SK-N-SH (cell line): ENCODE measurements at regions not wholly inside any gene's neighbourhood (a gene's known extent, or its start where the extent isn't known, plus 50 kb on each side); places are given as distances from the start of the nearest gene placed in this dataset.

Experiments used
- CTCF ChIA-PET: fragments of 300-600, 350-600 bp; formaldehyde crosslinking; extraction: SDS; loops from one replicate; lab custom pipeline; 2021; lab: Yijun Ruan, JAX
- POLR2A ChIA-PET: fragments of 350-600 bp; sonication (Branson Sonifier 250); formaldehyde crosslinking; extraction: SDS; loops from one replicate; lab custom pipeline; 2020; ENCODE audit warnings: antibody characterized with exemption, inconsistent platforms; lab: Yijun Ruan, JAX
- DNase-seq: peaks from one replicate; pipeline ENCODE4 v3.0.0; 2012
- H2AFZ ChIP-seq: fragments of 200-600 bp; sonication (generic); 2 replicates; pipeline ENCODE4 v1.8.1; 2016; ENCODE audit warnings: antibody characterized with exemption, mild to moderate bottlenecking, low read depth
- H3F3A ChIP-seq: fragments of 200-600 bp; sonication (generic); replicated peaks from 2 replicates; pipeline ENCODE3; 2016; ENCODE audit warnings: antibody characterized with exemption, mild to moderate bottlenecking; ENCODE audit not compliant: insufficient read depth
- H3K27ac ChIP-seq, 2 experiments: fragments of 200-500 bp in 1 of 2; fragments of 200-600 bp in 1 of 2; sonication (Bioruptor generic) in 1 of 2; sonication (generic), shearing (Covaris generic) in 1 of 2; 2 replicates each; pipeline versions ENCODE4 v1.5.1 to v1.6.1; 2014 to 2016; ENCODE audit warnings: low read depth in 2 of 2, inconsistent platforms in 1 of 2, low read length in 1 of 2, mild to moderate bottlenecking in 1 of 2, mixed read lengths in 1 of 2
- H3K27me3 ChIP-seq: fragments of 200-600 bp; sonication (generic), shearing (Covaris generic); 2 replicates; pipeline ENCODE4 v1.6.1; 2016; ENCODE audit warnings: mixed run types; ENCODE audit not compliant: insufficient read depth
- H3K36me3 ChIP-seq, 2 experiments: fragments of 200-500 bp in 1 of 2; fragments of 200-600 bp in 1 of 2; sonication (Bioruptor generic) in 1 of 2; sonication (generic) in 1 of 2; replicated peaks in 1 of 2; 2 replicates each; pipeline versions ENCODE3 to v1.5.1; 2014 to 2016; ENCODE audit warnings: low read length in 1 of 2, mild to moderate bottlenecking in 1 of 2; ENCODE audit not compliant: insufficient read depth in 2 of 2, control insufficient read depth in 1 of 2
- H3K4me1 ChIP-seq, 2 experiments: fragments of 200-500 bp in 1 of 2; fragments of 200-600 bp in 1 of 2; sonication (Bioruptor generic) in 1 of 2; sonication (generic), shearing (Covaris generic) in 1 of 2; 2 replicates each; pipeline versions ENCODE4 v1.5.1 to v1.6.1; 2014 to 2016; ENCODE audit warnings: low read depth in 1 of 2, low read length in 1 of 2, mixed run types in 1 of 2; ENCODE audit not compliant: insufficient read depth in 2 of 2, control insufficient read depth in 1 of 2
- H3K4me2 ChIP-seq: fragments of 200-600 bp; sonication (generic), shearing (Covaris generic); 2 replicates; pipeline ENCODE4 v1.6.1; 2017; ENCODE audit warnings: mixed run types
- H3K4me3 ChIP-seq, 2 experiments: fragments of 200-500 bp in 1 of 2; fragments of 200-600 bp in 1 of 2; sonication (Bioruptor generic) in 1 of 2; sonication (generic), shearing (Covaris generic) in 1 of 2; 2 replicates each; pipeline versions ENCODE4 v1.5.1 to v1.8.1; 2014 to 2016; ENCODE audit warnings: low read depth in 2 of 2, inconsistent platforms in 1 of 2, low read length in 1 of 2, mild to moderate bottlenecking in 1 of 2, mixed read lengths in 1 of 2, moderate library complexity in 1 of 2
- H3K79me2 ChIP-seq: fragments of 200-600 bp; sonication (generic); 2 replicates; pipeline ENCODE4 v1.8.1; 2017; ENCODE audit warnings: mild to moderate bottlenecking; ENCODE audit not compliant: insufficient read depth
- H3K9ac ChIP-seq: fragments of 200-600 bp; sonication (generic); 2 replicates; pipeline ENCODE4 v1.6.1; 2017; ENCODE audit warnings: mixed run types
- H3K9me2 ChIP-seq: fragments of 200-600 bp; sonication (generic); 2 replicates; pipeline ENCODE4 v1.6.1; 2017; ENCODE audit warnings: mixed run types
- H3K9me3 ChIP-seq: fragments of 200-600 bp; sonication (generic); 2 replicates; pipeline ENCODE4 v1.6.1; 2017; ENCODE audit warnings: mixed run types, mild to moderate bottlenecking, moderate library complexity
- H4K20me1 ChIP-seq: fragments of 200-600 bp; sonication (generic); 2 replicates; pipeline ENCODE4 v1.6.1; 2017; ENCODE audit warnings: mild to moderate bottlenecking, mixed run types; ENCODE audit not compliant: insufficient read depth
- CTCF ChIP-seq: fragments of 200-600 bp; sonication (generic); IDR thresholded peaks from 2 replicates; pipeline ENCODE4 v1.6.1; 2017; ENCODE audit warnings: antibody characterized with exemption, mild to moderate bottlenecking, moderate library complexity
- ELF1 ChIP-seq: IDR thresholded peaks from 2 replicates; pipeline ENCODE4 v1.4.0; 2012
- EZH2phosphoT487 ChIP-seq: fragments of 200-600 bp; sonication (generic); IDR thresholded peaks from 2 replicates; pipeline ENCODE4 v1.6.1; 2017; ENCODE audit warnings: low read depth, mixed run types, mild to moderate bottlenecking, antibody characterized with exemption, moderate library complexity, borderline replicate concordance
- FOSL2 ChIP-seq: IDR thresholded peaks from 2 replicates; pipeline ENCODE4 v1.4.0; 2012; ENCODE audit warnings: low read depth, mild to moderate bottlenecking, moderate library complexity, borderline replicate concordance
- FOXJ3 ChIP-seq: sonication (generic); formaldehyde crosslinking; IDR thresholded peaks from 2 replicates; pipeline ENCODE4 v1.5.1; 2020; ENCODE audit warnings: mild to moderate bottlenecking, missing genetic modification reagents
- GABPA ChIP-seq: IDR thresholded peaks from 2 replicates; pipeline ENCODE4 v1.4.0; 2012; ENCODE audit warnings: low read depth, mild to moderate bottlenecking
- GATA2 ChIP-seq: sonication (generic); formaldehyde crosslinking; IDR thresholded peaks from 2 replicates; pipeline ENCODE4 v1.5.0; 2020; ENCODE audit warnings: mild to moderate bottlenecking, missing genetic modification reagents
- IRF3 ChIP-seq: fragments of 150-350 bp; IDR thresholded peaks from 2 replicates; pipeline ENCODE4 v1.6.1; 2016; ENCODE audit warnings: mild to moderate bottlenecking, low read depth, low read length
- MXI1 ChIP-seq: IDR thresholded peaks from 2 replicates; pipeline ENCODE4 v1.6.1; 2012; ENCODE audit warnings: mild to moderate bottlenecking, low read depth, low read length, improper control_type of control experiment
- NFIC ChIP-seq: IDR thresholded peaks from 2 replicates; pipeline ENCODE4 v1.4.0; 2012; ENCODE audit warnings: borderline replicate concordance
- RCOR1 ChIP-seq: fragments of 150-350 bp; IDR thresholded peaks from 2 replicates; pipeline ENCODE4 v1.6.1; 2017; ENCODE audit warnings: antibody characterized with exemption, low read length
- RFX5 ChIP-seq: IDR thresholded peaks from 2 replicates; pipeline ENCODE4 v1.6.1; 2012; ENCODE audit warnings: mild to moderate bottlenecking, improper control_type of control experiment, low read length
- RXRA ChIP-seq: IDR thresholded peaks from 2 replicates; pipeline ENCODE4 v1.4.0; 2012; ENCODE audit warnings: low read depth, mild to moderate bottlenecking, borderline replicate concordance
- TAF1 ChIP-seq: IDR thresholded peaks from 2 replicates; pipeline ENCODE4 v1.6.1; 2012; ENCODE audit warnings: low read depth, mild to moderate bottlenecking, low read length, moderate library complexity, borderline replicate concordance
- TCF12 ChIP-seq: IDR thresholded peaks from 2 replicates; pipeline ENCODE4 v1.4.0; 2012
- USF1 ChIP-seq: IDR thresholded peaks from 2 replicates; pipeline ENCODE4 v1.4.0; 2012; ENCODE audit warnings: low read depth, borderline replicate concordance
- WGBS: methylation state at CpG from one replicate; pipeline ENCODE4 v1.1.6; 2017; ENCODE audit warnings: low lambda C conversion rate; 5-methylcytosine and 5-hydroxymethylcytosine counted together

GRCh38 chr13:34086281-34086680 lies 268.3 kb downstream of the RFC3 start:
- H3K4me1 ChIP-seq = no peaks in the 10 kb centered on the region
- DNase-seq = no peak
- H3K79me2 ChIP-seq = no peaks in the 10 kb centered on the region
- no peak overlapping the region for H3K4me2 ChIP-seq
- H3K9ac ChIP-seq = no peak overlapping the region
- POLR2A ChIA-PET = no interaction called here
- no peaks in the 10 kb centered on the region for H4K20me1 ChIP-seq
- no peaks in the 10 kb centered on the region for H3K9me3 ChIP-seq
- no peak overlapping the region for H2AFZ ChIP-seq
- H3K36me3 ChIP-seq = no peaks in the 10 kb centered on the region
- H3F3A ChIP-seq = no peaks in the 10 kb centered on the region
- H3K9me2 ChIP-seq = no peaks in the 10 kb centered on the region
- no peak overlapping the region for H3K27ac ChIP-seq
- H3K4me3 ChIP-seq = no peak overlapping the region
- CTCF ChIA-PET = interaction anchor here (1.1 kb wide), 1 partner anchor 9 kb away, joined by 4 read pairs; no protein-coding TSS in a partner anchor
- TF ChIP-seq NFIC (no peak), IRF3 (no peak), ELF1 (no peak), TCF12 (no peak), FOSL2 (no peak), TAF1 (no peak), FOXJ3 (CRISPR knock-in tag) (no peak), USF1 (no peak), RFX5 (no peak), RCOR1 (no peak), GABPA (no peak), MXI1 (no peak), RXRA (no peak)
- WGBS = 73% methylated on average over 2 of the region's 2 CpGs
- no peaks in the 10 kb centered on the region for H3K27me3 ChIP-seq

- H3K9me3 ChIP-seq = no peaks in the 10 kb centered on the region
- TF ChIP-seq EZH2phosphoT487 (no peak), CTCF (no peak), FOXJ3 (CRISPR knock-in tag) (no peak), GATA2 (CRISPR knock-in tag) (no peak)
- POLR2A ChIA-PET = no interaction called here
- no peak overlapping the region for H3K9ac ChIP-seq
- H3K4me1 ChIP-seq = no peaks in the 10 kb centered on the region
- no peak overlapping the region for H3K27ac ChIP-seq
- no peak overlapping the region for H2AFZ ChIP-seq
- no peaks in the 10 kb centered on the region for H3K79me2 ChIP-seq
- H3K9me2 ChIP-seq = no peaks in the 10 kb centered on the region
- no peaks in the 10 kb centered on the region for H3F3A ChIP-seq
- H3K36me3 ChIP-seq = no peaks in the 10 kb centered on the region
- 77% methylated on average over 4 of the region's 4 CpGs for WGBS
- CTCF ChIA-PET = interaction anchor here (1.0 kb wide), 1 partner anchor 15 kb away, joined by 3 read pairs; no protein-coding TSS in a partner anchor
- H3K4me3 ChIP-seq = no peak overlapping the region
- H4K20me1 ChIP-seq = no peaks in the 10 kb centered on the region
- no peak overlapping the region for H3K4me2 ChIP-seq
- H3K27me3 ChIP-seq = no peaks in the 10 kb centered on the region
- no peak for DNase-seq
Observed at GRCh38 chr13:34087791-34088190, 269.8 kb downstream of the RFC3 start.
